HUES6 (cell line): ENCODE measurements at regions not wholly inside any gene's neighbourhood (a gene's known extent, or its start where the extent isn't known, plus 50 kb on each side); places are given as distances from the start of the nearest gene placed in this dataset.

Experiments used
- H3K27ac ChIP-seq: 2 replicates; pipeline ENCODE4 v1.7.0; 2013; ENCODE audit warnings: low read depth, mild to moderate bottlenecking, low read length, inconsistent platforms
- H3K27me3 ChIP-seq: 2 replicates; pipeline ENCODE4 v1.6.1; 2013; ENCODE audit warnings: low read length; ENCODE audit not compliant: control insufficient read depth, insufficient read depth
- H3K36me3 ChIP-seq: 2 replicates; pipeline ENCODE4 v1.6.1; 2013; ENCODE audit warnings: low read length; ENCODE audit not compliant: control insufficient read depth, insufficient read depth
- H3K4me1 ChIP-seq: 2 replicates; pipeline ENCODE4 v1.6.1; 2013; ENCODE audit warnings: low read length; ENCODE audit not compliant: control insufficient read depth, insufficient read depth
- H3K4me3 ChIP-seq: 2 replicates; pipeline ENCODE4 v1.5.1; 2013; ENCODE audit warnings: low read depth, low read length
- H3K9ac ChIP-seq: one replicate; pipeline ENCODE4 v1.6.1; 2013; ENCODE audit warnings: mild to moderate bottlenecking, low read length
- H3K9me3 ChIP-seq: 2 replicates; pipeline ENCODE4 v1.6.1; 2013; ENCODE audit warnings: low read depth, low read length; ENCODE audit not compliant: control insufficient read depth, insufficient read depth

DNA sequence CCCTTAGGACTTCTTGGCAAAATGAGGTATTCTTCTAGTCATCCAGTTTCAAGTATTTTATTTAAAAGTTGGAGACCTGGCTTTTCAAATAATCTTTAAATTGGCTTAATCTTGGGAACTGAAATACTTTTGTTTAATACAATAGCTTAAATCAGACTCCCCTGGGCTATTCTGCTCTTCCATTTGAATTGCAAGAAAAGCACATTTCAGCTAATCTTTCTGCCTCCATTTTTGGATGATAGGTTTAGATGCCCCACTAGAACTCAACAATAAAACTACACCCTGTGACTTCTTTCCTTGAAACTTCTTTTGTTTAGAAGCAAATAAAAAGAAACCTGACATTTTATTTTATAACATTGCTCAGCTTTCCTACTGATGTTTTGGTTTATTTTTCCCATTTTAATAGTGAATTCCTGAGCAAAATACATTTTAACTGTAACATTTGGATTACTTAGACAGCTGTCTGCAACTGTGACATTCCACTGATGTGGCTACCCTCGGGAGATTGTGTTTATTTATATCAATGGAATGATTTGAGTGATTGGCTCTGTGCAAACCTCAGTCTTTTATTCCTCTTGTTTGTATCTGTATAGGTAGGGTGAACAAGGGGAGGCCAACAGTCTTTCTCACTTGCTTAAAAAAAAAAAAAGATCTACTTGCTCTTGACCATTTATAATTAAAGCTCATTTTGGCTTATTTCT, 1045.8 kb upstream of the CNTN5 start:
- no peaks in the 10 kb centered on the region for H3K9me3 ChIP-seq

DNA sequence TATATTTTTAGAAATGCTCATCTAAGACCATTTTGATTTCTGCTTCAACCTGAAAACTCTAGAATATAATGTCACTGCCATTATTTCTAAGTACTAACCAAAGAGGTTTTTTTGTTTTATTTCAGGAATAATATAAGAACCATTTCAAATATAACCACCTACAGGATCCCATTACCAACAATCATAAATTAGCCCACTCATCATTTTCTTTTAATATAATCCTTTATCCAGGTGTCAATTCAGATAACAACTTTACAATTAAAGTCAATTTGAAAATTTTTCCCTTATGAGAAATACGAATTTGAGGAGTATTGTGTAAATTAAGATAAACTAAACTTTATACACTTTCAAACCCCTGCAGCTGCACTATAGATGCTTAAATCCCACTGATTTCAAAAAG, 1043.0 kb upstream of the CNTN5 start:
- no peaks in the 10 kb centered on the region for H3K9me3 ChIP-seq
- no peak overlapping the region for H3K27ac ChIP-seq
- H3K27me3 ChIP-seq: no peaks in the 10 kb centered on the region
- no peaks in the 10 kb centered on the region for H3K36me3 ChIP-seq
- no peak overlapping the region for H3K4me3 ChIP-seq
- no peak overlapping the region for H3K9ac ChIP-seq
- H3K4me1 ChIP-seq: peaks cover 5% of the 10 kb centered on the region

More for the DNA sequence above, 1045.8 kb upstream of the CNTN5 start:
- no peak overlapping the region for H3K27ac ChIP-seq
- no peak overlapping the region for H3K9ac ChIP-seq
- peaks cover 5% of the 10 kb centered on the region for H3K4me1 ChIP-seq
- no peak overlapping the region for H3K4me3 ChIP-seq
- H3K36me3 ChIP-seq: no peaks in the 10 kb centered on the region
- no peaks in the 10 kb centered on the region for H3K27me3 ChIP-seq

- Histone ChIP-seq H3K9me3 (no peaks in the 10 kb centered on the region), H3K27ac (no peak overlapping the region), H3K9ac (no peak overlapping the region), H3K36me3 (no peaks in the 10 kb centered on the region), H3K4me1 (no peaks in the 10 kb centered on the region; the same call in 1 of the 2 replicates), H3K4me3 (no peak overlapping the region), H3K27me3 (no peaks in the 10 kb centered on the region)
Observed at GRCh38 chr11:97979741-97980140, 1041.0 kb upstream of the CNTN5 start.

DNA sequence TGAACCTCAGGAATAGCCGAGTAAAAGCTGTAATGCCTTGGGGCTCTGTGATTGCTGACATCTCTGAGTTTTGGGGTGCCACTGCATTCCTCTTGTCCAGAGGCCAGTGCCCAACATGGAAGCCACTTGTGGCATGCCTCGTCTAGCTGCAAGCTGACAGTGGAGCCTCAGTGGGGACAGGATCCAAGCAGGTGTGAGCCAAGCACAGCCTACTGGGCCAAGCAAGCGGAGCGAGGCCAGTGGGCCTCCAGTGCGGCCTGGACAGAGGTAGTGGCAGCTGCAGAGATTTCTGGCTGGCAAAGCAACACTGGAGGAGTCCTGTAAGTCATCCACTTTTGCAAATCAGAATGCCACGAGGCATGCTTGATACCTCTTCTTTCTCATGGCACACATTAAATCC, 1038.2 kb upstream of the CNTN5 start:
- H3K27ac ChIP-seq: no peak overlapping the region
- no peaks in the 10 kb centered on the region for H3K4me1 ChIP-seq
- no peak overlapping the region for H3K9ac ChIP-seq
- no peaks in the 10 kb centered on the region for H3K27me3 ChIP-seq
- H3K4me3 ChIP-seq: no peak overlapping the region
- H3K9me3 ChIP-seq: no peaks in the 10 kb centered on the region
- no peaks in the 10 kb centered on the region for H3K36me3 ChIP-seq

DNA sequence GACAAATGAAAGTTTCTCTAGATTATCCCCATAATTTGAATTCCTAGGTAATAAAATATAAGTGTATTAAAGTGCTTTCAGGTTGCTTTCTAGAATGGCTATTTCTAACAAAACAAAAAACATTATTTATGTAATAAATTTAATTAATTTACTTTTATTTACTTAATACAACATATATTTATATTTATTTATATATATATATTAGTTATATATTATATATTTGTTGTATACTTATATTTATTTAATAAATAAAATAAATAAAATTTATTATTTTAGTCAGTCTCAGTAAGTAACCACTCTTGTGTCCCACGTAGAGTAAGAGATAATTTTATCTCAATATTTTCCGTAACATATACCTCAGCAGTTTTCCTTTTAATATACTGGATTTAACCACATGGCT, 1031.6 kb upstream of the CNTN5 start:
- H3K27ac ChIP-seq: no peak overlapping the region
- H3K4me1 ChIP-seq: no peaks in the 10 kb centered on the region
- H3K4me3 ChIP-seq: no peak overlapping the region
- H3K27me3 ChIP-seq: no peaks in the 10 kb centered on the region
- H3K9ac ChIP-seq: no peak overlapping the region
- no peaks in the 10 kb centered on the region for H3K9me3 ChIP-seq
- H3K36me3 ChIP-seq: no peaks in the 10 kb centered on the region

DNA sequence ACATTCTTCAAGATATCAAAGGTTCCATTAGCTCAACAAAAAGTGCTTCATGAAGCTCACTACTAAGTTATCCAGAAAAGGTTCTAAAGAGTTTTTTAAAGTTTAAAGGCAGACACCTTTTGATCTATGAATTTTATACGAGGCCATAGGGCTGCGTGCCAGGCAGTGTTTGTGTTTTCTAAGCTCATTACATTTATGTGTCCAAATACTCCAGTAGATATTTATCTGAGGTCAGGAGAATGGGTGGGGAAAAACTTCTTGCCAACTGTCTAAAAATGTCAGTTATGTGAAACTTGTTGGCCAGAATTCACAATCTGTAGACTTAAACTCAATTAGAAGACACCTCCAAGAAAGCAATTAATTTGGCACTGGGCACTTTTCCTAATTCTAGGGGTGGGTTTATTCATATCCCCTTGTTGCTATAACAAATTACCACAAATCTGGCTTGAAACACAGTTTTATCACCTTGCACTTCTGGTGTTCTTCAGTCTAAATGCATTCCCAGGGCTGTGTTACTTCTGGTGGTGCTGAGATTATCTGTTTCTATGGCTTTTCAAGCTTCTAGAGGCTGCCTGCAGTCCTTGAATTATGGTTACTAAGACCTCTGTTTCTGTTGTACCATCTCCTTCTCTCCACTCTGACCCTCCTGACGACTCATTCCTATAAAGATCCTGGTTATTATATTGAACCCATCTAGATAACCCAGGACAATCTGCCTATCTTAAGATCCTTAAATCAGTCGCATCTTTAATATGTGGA, 1030.4 kb upstream of the CNTN5 start:
- H3K27ac ChIP-seq: no peak overlapping the region

GRCh38 chr11:97993562-97993961, 1027.2 kb upstream of the CNTN5 start:
- Histone ChIP-seq H3K4me3 (no peak overlapping the region), H3K4me1 (peaks cover 7% of the 10 kb centered on the region; the same call in 1 of the 2 replicates), H3K9me3 (no peaks in the 10 kb centered on the region), H3K9ac (no peak overlapping the region), H3K27me3 (no peaks in the 10 kb centered on the region), H3K27ac (no peak overlapping the region), H3K36me3 (no peaks in the 10 kb centered on the region)

More for the DNA sequence above, 1030.4 kb upstream of the CNTN5 start:
- Histone ChIP-seq H3K4me3 (no peak overlapping the region), H3K27me3 (no peaks in the 10 kb centered on the region), H3K4me1 (no peaks in the 10 kb centered on the region), H3K9me3 (no peaks in the 10 kb centered on the region), H3K9ac (no peak overlapping the region), H3K36me3 (no peaks in the 10 kb centered on the region)

GRCh38 chr11:97995874-97996273, 1024.9 kb upstream of the CNTN5 start:
- no peak overlapping the region for H3K4me3 ChIP-seq
- no peak overlapping the region for H3K27ac ChIP-seq
- peaks cover 7% of the 10 kb centered on the region; the same call in 1 of the 2 replicates for H3K4me1 ChIP-seq
- no peaks in the 10 kb centered on the region for H3K36me3 ChIP-seq
- no peaks in the 10 kb centered on the region for H3K27me3 ChIP-seq
- no peak overlapping the region for H3K9ac ChIP-seq
- H3K9me3 ChIP-seq: no peaks in the 10 kb centered on the region

- Histone ChIP-seq H3K9me3 (no peaks in the 10 kb centered on the region), H3K9ac (no peak overlapping the region), H3K27me3 (no peaks in the 10 kb centered on the region), H3K4me1 (peaks cover 7% of the 10 kb centered on the region; the same call in 1 of the 2 replicates), H3K4me3 (no peak overlapping the region), H3K36me3 (no peaks in the 10 kb centered on the region), H3K27ac (no peak overlapping the region)
Observed at GRCh38 chr11:97996762-97997161, 1024.0 kb upstream of the CNTN5 start.

DNA sequence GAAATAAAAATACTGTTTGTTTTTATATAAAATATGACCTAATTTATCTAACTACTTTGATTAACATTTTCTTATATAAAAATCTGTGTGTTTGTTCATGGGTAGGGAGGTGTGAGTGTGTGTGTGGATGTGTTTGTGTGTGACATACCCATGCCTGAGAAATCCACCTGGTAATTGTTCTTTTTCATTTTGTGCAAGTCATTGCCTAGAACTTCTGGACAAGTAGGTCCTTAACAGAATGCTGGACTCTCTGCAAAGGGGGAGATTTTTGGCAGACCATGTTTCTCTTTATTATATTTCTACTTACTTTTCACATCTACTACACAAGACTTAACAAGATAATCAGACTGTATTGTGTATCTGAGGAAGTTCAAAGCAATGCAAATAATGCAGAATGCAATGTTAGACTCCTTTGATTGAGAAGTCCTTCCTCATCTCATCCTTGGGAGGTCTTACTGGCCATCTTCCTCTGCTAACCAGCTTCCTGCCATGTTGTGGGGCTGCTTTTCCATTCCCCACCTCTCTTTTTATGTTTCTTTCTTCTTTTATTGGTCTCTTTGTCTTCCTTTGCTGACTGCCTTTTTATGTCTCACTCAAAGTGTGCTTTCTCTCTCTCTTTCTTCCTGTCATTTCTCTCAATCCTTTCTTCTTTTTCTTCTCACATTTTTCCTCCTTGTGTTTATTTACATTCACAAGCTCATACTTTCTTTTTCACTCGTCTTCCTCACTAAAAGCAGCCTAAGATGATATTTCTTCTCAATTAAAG, 1017.0 kb upstream of the CNTN5 start:
- no peaks in the 10 kb centered on the region for H3K9me3 ChIP-seq

GRCh38 chr11:98007072-98007471, 1013.7 kb upstream of the CNTN5 start:
- Histone ChIP-seq H3K27me3 (no peaks in the 10 kb centered on the region), H3K9me3 (peaks cover 4% of the 10 kb centered on the region; the same call in 1 of the 2 replicates), H3K4me3 (no peak overlapping the region), H3K4me1 (no peaks in the 10 kb centered on the region), H3K27ac (no peak overlapping the region), H3K36me3 (no peaks in the 10 kb centered on the region), H3K9ac (no peak overlapping the region)

More for the DNA sequence above, 1017.0 kb upstream of the CNTN5 start:
- no peaks in the 10 kb centered on the region for H3K36me3 ChIP-seq
- H3K4me1 ChIP-seq: no peaks in the 10 kb centered on the region
- no peak overlapping the region for H3K4me3 ChIP-seq
- H3K9ac ChIP-seq: no peak overlapping the region
- no peak overlapping the region for H3K27ac ChIP-seq
- no peaks in the 10 kb centered on the region for H3K27me3 ChIP-seq
